GM23248 (cell line): ENCODE measurements at regions not wholly inside any gene's neighbourhood (a gene's known extent, or its start where the extent isn't known, plus 50 kb on each side); places are given as distances from the start of the nearest gene placed in this dataset.

Experiments used
- DNase-seq: peaks from one replicate; pipeline ENCODE4 v3.0.0-alpha.2; 2015
- H2AFZ ChIP-seq: fragments of 200-600 bp; sonication (generic); 2 replicates; pipeline ENCODE4 v1.6.1; 2016; ENCODE audit warnings: antibody characterized with exemption
- H3F3A ChIP-seq: fragments of 200-600 bp; sonication (generic); 2 replicates; pipeline ENCODE4 v1.6.1; 2016; ENCODE audit warnings: mild to moderate bottlenecking, antibody characterized with exemption, mixed run types; ENCODE audit not compliant: insufficient read depth
- H3K27ac ChIP-seq: fragments of 200-600 bp; sonication (generic); 2 replicates; pipeline ENCODE4 v1.5.1; 2016; ENCODE audit warnings: mild to moderate bottlenecking
- H3K27me3 ChIP-seq: fragments of 200-600 bp; sonication (generic); replicated peaks from 2 replicates; pipeline ENCODE4 v1.6.1; 2016; ENCODE audit warnings: mild to moderate bottlenecking; ENCODE audit not compliant: insufficient read depth
- H3K36me3 ChIP-seq: fragments of 200-600 bp; sonication (generic); 2 replicates; pipeline ENCODE4 v1.6.1; 2016; ENCODE audit warnings: low read depth, mild to moderate bottlenecking
- H3K4me1 ChIP-seq: fragments of 200-600 bp; sonication (generic); 2 replicates; pipeline ENCODE4 v1.6.1; 2016; ENCODE audit warnings: mild to moderate bottlenecking; ENCODE audit not compliant: insufficient read depth
- H3K4me2 ChIP-seq: fragments of 200-600 bp; sonication (generic); one replicate; pipeline ENCODE4 v1.6.1; 2016; ENCODE audit warnings: mild to moderate bottlenecking; ENCODE audit not compliant: unreplicated experiment
- H3K4me3 ChIP-seq: fragments of 200-600 bp; sonication (generic); 2 replicates; pipeline ENCODE4 v1.5.1; 2016; ENCODE audit warnings: mild to moderate bottlenecking
- H3K79me2 ChIP-seq: fragments of 200-600 bp; sonication (generic); 2 replicates; pipeline ENCODE4 v1.6.1; 2016; ENCODE audit warnings: mild to moderate bottlenecking; ENCODE audit not compliant: insufficient read depth
- H3K9ac ChIP-seq: fragments of 200-600 bp; sonication (generic); 2 replicates; pipeline ENCODE4 v1.6.1; 2016; ENCODE audit warnings: mild to moderate bottlenecking
- H3K9me2 ChIP-seq: fragments of 200-600 bp; sonication (generic); 2 replicates; pipeline ENCODE4 v1.6.1; 2016; ENCODE audit warnings: mixed run types, mild to moderate bottlenecking, moderate library complexity; ENCODE audit not compliant: insufficient read depth
- H3K9me3 ChIP-seq: fragments of 200-600 bp; sonication (generic); one replicate; pipeline ENCODE4 v1.6.1; 2017; ENCODE audit warnings: low read depth
- H4K20me1 ChIP-seq: fragments of 200-600 bp; sonication (generic); 2 replicates; pipeline ENCODE4 v1.6.0; 2016; ENCODE audit not compliant: insufficient read depth
- EZH2 ChIP-seq: fragments of 200-600 bp; sonication (generic); IDR thresholded peaks from 2 replicates; pipeline ENCODE4 v1.6.1; 2018; ENCODE audit warnings: antibody characterized with exemption, mild to moderate bottlenecking; ENCODE audit not compliant: insufficient read depth, poor library complexity, severe bottlenecking
- EZH2phosphoT487 ChIP-seq: fragments of 200-600 bp; sonication (generic); IDR thresholded peaks from 2 replicates; pipeline ENCODE4 v1.6.1; 2018; ENCODE audit warnings: antibody characterized with exemption, moderate library complexity, mild to moderate bottlenecking, low read depth; ENCODE audit not compliant: insufficient read depth
- WGBS, 2 experiments: methylation state at CpG; one replicate each; pipeline ENCODE4 v1.1.6; 2015 to 2017; ENCODE audit warnings: low lambda C conversion rate in 2 of 2, low coverage in 1 of 2; ENCODE audit errors: missing lambda C conversion rate in 2 of 2; 5-methylcytosine and 5-hydroxymethylcytosine counted together
- in situ Hi-C: fragments of 300-500 bp; cut with MboI; formaldehyde crosslinking; loops from 2 replicates; pipeline ENCODE4 v1.15.0; 2020

- Histone ChIP-seq H3K4me2 (no peak overlapping the region), H3K27ac (no peak overlapping the region), H2AFZ (no peak overlapping the region), H4K20me1 (no peaks in the 10 kb centered on the region), H3K36me3 (no peaks in the 10 kb centered on the region), H3K79me2 (no peaks in the 10 kb centered on the region), H3K9ac (no peak overlapping the region), H3K4me3 (no peak overlapping the region), H3K9me2 (no peaks in the 10 kb centered on the region), H3K27me3 (no peaks in the 10 kb centered on the region), H3K9me3 (no peaks in the 10 kb centered on the region), H3F3A (no peaks in the 10 kb centered on the region), H3K4me1 (peaks cover 9% of the 10 kb centered on the region)
- in situ Hi-C loops: no loop called here
- TF ChIP-seq EZH2phosphoT487 (no peak), EZH2 (no peak)
- no peak for DNase-seq
- WGBS, 2 experiments: 84 to 90% methylated on average over 1 of the region's 1 CpG
These were observed 348.7 kb downstream of the ETS1 start for GRCh38 chr11:128238521-128239265.

DNA sequence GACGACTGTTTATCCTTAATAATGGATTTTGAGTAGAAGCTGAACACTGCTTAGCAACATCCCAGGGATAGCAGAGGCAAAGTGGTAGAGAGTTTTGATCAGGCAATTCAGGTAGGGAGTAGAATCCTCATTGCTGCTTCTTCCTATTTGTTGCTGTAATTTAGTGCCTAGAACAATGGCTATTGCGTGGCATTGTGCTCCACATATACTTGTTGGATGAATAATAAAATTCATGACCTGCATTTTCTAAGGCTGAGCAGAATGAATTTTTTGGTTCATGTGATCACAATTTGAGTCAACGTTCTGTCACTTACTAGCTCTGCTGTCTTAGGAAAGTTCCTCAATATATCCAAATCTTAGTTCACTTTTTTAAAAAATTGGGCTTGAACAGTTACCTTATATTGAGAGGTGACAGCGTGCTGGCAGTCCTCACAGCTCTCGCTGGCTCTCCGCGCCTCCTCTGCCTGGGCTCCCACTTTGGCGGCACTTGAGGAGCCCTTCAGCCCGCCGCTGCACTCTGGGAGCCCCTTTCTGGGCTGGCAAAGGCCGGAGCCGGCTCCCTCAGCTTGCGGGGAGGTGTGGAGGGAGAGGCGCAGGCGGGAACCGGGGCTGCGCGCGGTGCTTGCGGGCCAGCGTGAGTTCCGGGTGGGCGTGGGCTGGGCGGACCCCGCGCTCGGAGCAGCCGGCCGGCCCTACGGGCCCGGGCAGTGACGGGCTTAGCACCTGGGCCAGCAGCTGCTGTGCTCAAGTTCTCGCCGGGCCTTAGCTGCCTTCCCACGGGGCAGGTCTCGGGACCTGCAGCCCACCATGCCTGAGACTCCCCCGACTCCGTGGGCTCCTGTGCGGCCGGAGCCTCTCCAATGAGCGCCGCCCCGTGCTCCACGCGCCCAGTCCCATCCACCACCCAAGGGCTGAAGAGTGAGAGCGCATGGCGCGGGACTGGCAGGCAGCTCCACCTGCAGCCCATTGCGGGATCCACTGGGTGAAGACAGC, 350.6 kb downstream of the ETS1 start:
- Histone ChIP-seq H3K79me2 (no peaks in the 10 kb centered on the region), H3K9ac (no peak overlapping the region), H3K36me3 (no peaks in the 10 kb centered on the region), H2AFZ (no peak overlapping the region), H3F3A (no peaks in the 10 kb centered on the region), H3K4me2 (no peak overlapping the region), H3K4me1 (peaks cover 9% of the 10 kb centered on the region), H3K9me3 (no peaks in the 10 kb centered on the region), H3K27ac (no peak overlapping the region), H4K20me1 (no peaks in the 10 kb centered on the region), H3K27me3 (no peaks in the 10 kb centered on the region), H3K4me3 (no peak overlapping the region), H3K9me2 (no peaks in the 10 kb centered on the region)
- WGBS, 2 experiments: 96% methylated on average over 39 to 48 of the region's 49 CpGs
- in situ Hi-C loops: no loop called here
- TF ChIP-seq EZH2phosphoT487 (no peak), EZH2 (no peak)
- no peak for DNase-seq

DNA sequence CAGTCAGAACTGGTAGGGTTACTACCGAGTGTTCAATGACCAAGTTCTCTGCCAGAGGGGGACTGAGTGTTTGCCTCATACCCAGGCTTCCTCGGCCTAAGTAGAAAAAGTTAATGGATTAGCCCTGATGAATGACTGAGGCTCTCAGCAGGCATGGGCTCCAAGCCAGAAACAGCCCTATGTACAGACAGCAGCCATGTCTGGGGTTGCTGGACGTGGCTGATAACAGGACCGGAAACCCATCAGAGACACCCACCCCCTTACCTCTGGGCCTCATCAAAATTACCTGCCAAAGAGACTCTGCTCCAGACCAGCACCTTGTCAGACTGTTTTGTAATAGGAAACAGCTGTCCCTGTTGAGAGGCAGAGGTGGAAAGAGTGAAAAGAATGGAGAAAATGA, 351.4 kb downstream of the ETS1 start:
- Histone ChIP-seq H3K27ac (no peak overlapping the region), H3K79me2 (no peaks in the 10 kb centered on the region), H3F3A (no peaks in the 10 kb centered on the region), H3K4me3 (no peak overlapping the region), H2AFZ (no peak overlapping the region), H4K20me1 (no peaks in the 10 kb centered on the region), H3K27me3 (no peaks in the 10 kb centered on the region), H3K4me2 (no peak overlapping the region), H3K9ac (no peak overlapping the region), H3K9me2 (no peaks in the 10 kb centered on the region), H3K36me3 (no peaks in the 10 kb centered on the region), H3K4me1 (peaks cover 8% of the 10 kb centered on the region), H3K9me3 (no peaks in the 10 kb centered on the region)
- DNase-seq: no peak
- in situ Hi-C loops: no loop called here
- TF ChIP-seq EZH2phosphoT487 (no peak), EZH2 (no peak)
- WGBS, 2 experiments: 50 to 56% methylated on average over 4 of the region's 4 CpGs

DNA sequence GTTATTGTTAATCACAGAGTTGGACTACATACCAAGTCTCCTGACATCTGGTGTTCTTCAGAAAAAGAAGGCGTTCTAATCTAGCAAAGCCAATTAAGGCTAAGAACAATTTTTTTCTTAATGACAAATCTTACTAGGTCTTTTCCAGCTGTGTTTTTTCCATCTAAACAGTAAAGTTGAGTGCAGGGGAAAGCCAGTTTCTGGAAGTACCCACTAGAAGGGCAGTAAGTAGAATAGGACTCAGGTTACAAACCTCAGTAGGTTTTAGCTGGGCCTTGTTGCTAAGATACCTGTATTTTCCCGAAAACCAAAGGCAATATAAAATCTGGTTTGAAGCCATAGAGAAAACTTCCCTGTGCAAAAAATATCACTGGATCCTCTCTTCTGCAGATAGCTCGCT, 351.9 kb downstream of the ETS1 start:
- 50 to 60% methylated on average over 3 of the region's 3 CpGs for WGBS, 2 experiments
- TF ChIP-seq EZH2phosphoT487 (no peak), EZH2 (no peak)

More for the DNA sequence above, 351.9 kb downstream of the ETS1 start:
- Histone ChIP-seq H3F3A (no peaks in the 10 kb centered on the region), H3K36me3 (no peaks in the 10 kb centered on the region), H3K4me1 (peaks cover 3% of the 10 kb centered on the region), H3K27me3 (no peaks in the 10 kb centered on the region), H3K9me2 (no peaks in the 10 kb centered on the region), H3K9ac (no peak overlapping the region), H3K9me3 (no peaks in the 10 kb centered on the region), H4K20me1 (no peaks in the 10 kb centered on the region), H3K27ac (no peak overlapping the region), H3K4me3 (no peak overlapping the region), H3K4me2 (no peak overlapping the region), H3K79me2 (no peaks in the 10 kb centered on the region), H2AFZ (no peak overlapping the region)
- no peak for DNase-seq
- in situ Hi-C loops: no loop called here
